Vagina (tissue), 2 donors: ENCODE measurements at regions not wholly inside any gene's neighbourhood (a gene's known extent, or its start where the extent isn't known, plus 50 kb on each side); places are given as distances from the start of the nearest gene placed in this dataset.

Source experiments
- POLR2A ChIP-seq, 2 donors: fragments of 450-650 bp; IDR thresholded peaks; one replicate each; pipeline ENCODE4 v1.6.1; 2017; ENCODE audit warnings: antibody characterized with exemption in 2 of 2, mild to moderate bottlenecking in 2 of 2, moderate library complexity in 2 of 2
- POLR2AphosphoS5 ChIP-seq, 2 donors: sonication (generic); formaldehyde crosslinking; IDR thresholded peaks; one replicate each; pipeline ENCODE4 v1.9.0; 2017; ENCODE audit warnings: antibody characterized with exemption in 2 of 2, mild to moderate bottlenecking in 2 of 2, low read depth in 1 of 2; ENCODE audit not compliant: insufficient read depth in 1 of 2

- TF ChIP-seq POLR2AphosphoS5 (IDR thresholded peaks at IDR 0.05; ENCODE audit: insufficient read depth in 1 of 2, low read depth in 1 of 2) (no peak), POLR2A (IDR thresholded peaks at IDR 0.05) (no peak)
Observed at GRCh38 chr5:125823572-125823971, 599.6 kb upstream of the GRAMD2B start.
